KMS-11 (cell line): ENCODE measurements at regions not wholly inside any gene's neighbourhood (a gene's known extent, or its start where the extent isn't known, plus 50 kb on each side); places are given as distances from the start of the nearest gene placed in this dataset.

Experiments
- H2AFZ ChIP-seq: fragments of 200-600 bp; sonication (generic); 2 replicates; pipeline ENCODE4 v1.6.1; 2016; ENCODE audit warnings: antibody characterized with exemption, mixed run types, low read depth
- H3K27ac ChIP-seq: fragments of 200-600 bp; sonication (generic); 2 replicates; pipeline ENCODE4 v1.6.1; 2016; ENCODE audit warnings: mild to moderate bottlenecking, mixed run types
- H3K27me3 ChIP-seq: fragments of 200-600 bp; sonication (generic); 2 replicates; pipeline ENCODE4 v1.6.1; 2017; ENCODE audit warnings: mild to moderate bottlenecking, low read depth, mixed run types, moderate library complexity; ENCODE audit not compliant: insufficient read depth
- H3K36me3 ChIP-seq: fragments of 200-600 bp; sonication (generic); 2 replicates; pipeline ENCODE4 v1.6.1; 2017; ENCODE audit warnings: mild to moderate bottlenecking, mixed run types; ENCODE audit not compliant: insufficient read depth
- H3K4me1 ChIP-seq: fragments of 200-600 bp; sonication (generic); 2 replicates; pipeline ENCODE4 v1.6.1; 2016; ENCODE audit warnings: mild to moderate bottlenecking, low read depth, mixed run types; ENCODE audit not compliant: poor library complexity, severe bottlenecking
- H3K4me2 ChIP-seq: fragments of 200-600 bp; sonication (generic); 2 replicates; pipeline ENCODE4 v1.7.0; 2016; ENCODE audit warnings: mild to moderate bottlenecking, mixed run types
- H3K4me3 ChIP-seq: fragments of 200-600 bp; sonication (generic); IDR thresholded peaks from 2 replicates; pipeline ENCODE4 v1.6.1; 2017; ENCODE audit warnings: low read depth, low read length, mixed read lengths; ENCODE audit not compliant: insufficient read depth
- H3K79me2 ChIP-seq: fragments of 200-600 bp; sonication (generic); 2 replicates; pipeline ENCODE4 v1.6.1; 2016; ENCODE audit warnings: low read depth, mixed run types; ENCODE audit not compliant: insufficient read depth
- H3K9ac ChIP-seq: fragments of 200-600 bp; sonication (generic); 2 replicates; pipeline ENCODE4 v1.6.1; 2016; ENCODE audit warnings: mild to moderate bottlenecking, mixed run types
- H4K20me1 ChIP-seq: fragments of 200-600 bp; sonication (generic); 2 replicates; pipeline ENCODE4 v1.6.1; 2016; ENCODE audit warnings: mild to moderate bottlenecking, mixed run types; ENCODE audit not compliant: insufficient read depth
- CTCF ChIP-seq: fragments of 200-600 bp; sonication (generic); conservative IDR thresholded peaks from 2 replicates; pipeline ENCODE4 v1.6.1; 2017; ENCODE audit warnings: low read depth, mild to moderate bottlenecking, antibody characterized with exemption, low read length, moderate library complexity, mixed read lengths

DNA sequence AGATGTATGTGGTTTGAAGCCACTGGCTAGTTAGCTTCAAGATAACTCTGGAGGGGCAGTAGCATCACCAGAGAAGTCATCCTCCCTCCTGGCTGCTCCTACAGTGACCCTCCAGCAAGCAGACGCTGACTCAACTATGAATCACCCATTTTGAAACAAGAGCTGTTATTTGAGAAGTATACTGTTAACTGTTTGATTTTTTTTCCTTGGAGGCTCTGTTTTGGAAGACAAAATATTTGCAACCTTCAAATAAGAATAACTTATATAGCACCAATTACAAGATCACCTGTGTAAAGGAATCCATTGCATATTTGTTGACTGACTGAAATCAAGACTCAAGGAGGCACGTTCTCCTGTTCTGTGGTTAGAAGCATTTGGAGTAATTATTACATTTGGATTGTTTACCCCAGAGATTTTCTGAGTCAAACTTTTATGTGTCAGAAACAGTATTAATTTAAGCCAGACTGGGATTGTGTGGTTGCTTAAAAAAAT, 313.8 kb downstream of the MTX2 start:
- Histone ChIP-seq H2AFZ (no peak overlapping the region), H3K9ac (no peak overlapping the region), H3K4me3 (no peak overlapping the region), H3K36me3 (no peaks in the 10 kb centered on the region), H3K27me3 (no peaks in the 10 kb centered on the region), H3K27ac (no peak overlapping the region), H4K20me1 (no peaks in the 10 kb centered on the region), H3K79me2 (no peaks in the 10 kb centered on the region), H3K4me2 (no peak overlapping the region), H3K4me1 (no peaks in the 10 kb centered on the region)
- TF ChIP-seq CTCF, result no peak

DNA sequence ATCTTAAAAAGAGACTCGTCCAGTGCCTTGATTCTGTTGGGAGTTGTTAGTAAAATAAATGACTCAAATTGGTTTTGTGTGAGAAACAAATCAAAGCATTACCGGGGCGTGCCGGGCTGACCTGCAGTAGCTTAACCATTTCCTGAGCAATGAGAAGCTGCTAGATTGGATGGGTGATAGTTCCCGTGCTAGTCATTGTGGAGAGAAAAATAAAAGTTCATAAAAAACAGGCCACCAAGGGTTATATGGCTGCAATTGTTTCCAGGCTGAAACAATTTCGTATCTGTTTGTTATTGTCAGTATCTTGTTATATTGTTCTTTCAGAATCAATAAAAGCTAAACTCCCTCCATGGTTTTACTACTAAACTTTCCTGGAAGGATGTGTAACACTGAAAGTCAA, 314.4 kb downstream of the MTX2 start:
- TF ChIP-seq CTCF, result no peak
- Histone ChIP-seq H3K79me2 (no peaks in the 10 kb centered on the region), H3K9ac (no peak overlapping the region), H3K27ac (no peak overlapping the region), H2AFZ (no peak overlapping the region), H3K27me3 (no peaks in the 10 kb centered on the region), H3K4me2 (no peak overlapping the region), H3K4me1 (no peaks in the 10 kb centered on the region), H3K36me3 (no peaks in the 10 kb centered on the region), H3K4me3 (no peak overlapping the region), H4K20me1 (no peaks in the 10 kb centered on the region)

DNA sequence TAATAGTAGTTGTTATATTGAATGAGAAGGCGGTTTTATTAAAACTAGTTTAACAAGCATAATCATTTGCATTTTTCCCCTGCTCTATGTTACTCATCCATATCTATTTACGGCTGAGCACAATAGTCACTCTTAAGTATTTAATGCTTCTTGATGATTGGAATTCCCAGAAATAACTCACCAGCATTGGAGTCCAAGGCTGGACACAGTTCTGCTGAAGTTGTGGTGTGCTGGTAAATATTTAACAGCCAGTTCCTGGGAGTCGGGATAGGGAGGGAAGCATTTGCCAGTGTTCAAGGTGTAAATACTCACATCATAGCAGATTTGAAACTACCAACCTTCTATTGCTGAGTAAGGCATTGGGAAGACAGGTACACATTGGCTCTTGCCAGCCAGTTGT, 315.1 kb downstream of the MTX2 start:
- H3K4me2 ChIP-seq, result no peak overlapping the region
- no peak overlapping the region for H2AFZ ChIP-seq
- H3K9ac ChIP-seq, result no peak overlapping the region
- no peak for TF ChIP-seq CTCF
- no peaks in the 10 kb centered on the region for H3K4me1 ChIP-seq
- H4K20me1 ChIP-seq, result no peaks in the 10 kb centered on the region
- no peaks in the 10 kb centered on the region for H3K36me3 ChIP-seq
- H3K79me2 ChIP-seq, result no peaks in the 10 kb centered on the region
- no peak overlapping the region for H3K4me3 ChIP-seq
- no peak overlapping the region for H3K27ac ChIP-seq
- H3K27me3 ChIP-seq, result no peaks in the 10 kb centered on the region

DNA sequence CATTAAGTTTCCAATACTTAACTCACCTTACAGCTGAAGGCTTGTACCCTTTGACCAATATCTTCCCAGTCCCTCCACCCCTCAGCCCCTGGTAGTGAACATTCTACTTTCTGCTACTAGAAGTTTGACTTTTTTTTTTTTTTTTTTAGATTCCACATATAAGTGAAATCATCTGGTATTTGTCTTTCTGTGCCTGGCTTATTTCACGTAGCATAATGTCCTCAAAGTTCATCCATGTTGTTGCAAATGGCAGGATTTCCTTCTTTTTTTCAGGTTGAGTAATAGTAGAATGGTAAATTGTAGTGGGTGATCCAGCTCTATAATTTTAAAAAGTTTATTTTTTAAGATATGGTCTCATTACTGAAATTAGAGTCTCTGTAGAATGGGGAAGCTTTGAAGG, 316.0 kb downstream of the MTX2 start:
- H3K27me3 ChIP-seq, result no peaks in the 10 kb centered on the region
- no peak overlapping the region for H3K4me2 ChIP-seq
- TF ChIP-seq CTCF, result no peak
- H3K27ac ChIP-seq, result no peak overlapping the region
- no peaks in the 10 kb centered on the region for H3K36me3 ChIP-seq
- no peak overlapping the region for H3K9ac ChIP-seq
- no peaks in the 10 kb centered on the region for H3K79me2 ChIP-seq
- H3K4me3 ChIP-seq, result no peak overlapping the region
- no peaks in the 10 kb centered on the region for H4K20me1 ChIP-seq
- H3K4me1 ChIP-seq, result no peaks in the 10 kb centered on the region
- H2AFZ ChIP-seq, result no peak overlapping the region
